Activated B cell treated with CpG ODN at 0.5 μM for 24 hours (primary cell): ENCODE measurements at regions not wholly inside any gene's neighbourhood (a gene's known extent, or its start where the extent isn't known, plus 50 kb on each side); places are given as distances from the start of the nearest gene placed in this dataset.

Experiments used
- ATAC-seq: fragments of 200-7000 bp; cut with Tn5 transposase; one replicate; pipeline ENCODE4 v1.10.0; 2021; ENCODE audit warnings: low read depth, mild to moderate bottlenecking, moderate library complexity
- CTCF ChIA-PET: fragments of 350-600 bp; sonication (Branson Sonifier 250); formaldehyde crosslinking; loops from one replicate; lab custom pipeline; 2021; ENCODE audit warnings: antibody characterized with exemption; lab: Charles Lee
- POLR2A ChIA-PET: fragments of 350-600 bp; sonication (Branson Sonifier 250); formaldehyde crosslinking; loops from one replicate; lab custom pipeline; 2021; ENCODE audit warnings: antibody characterized with exemption; lab: Charles Lee
- DNase-seq: peaks from one replicate; pipeline ENCODE4 v3.0.0; 2022
- H3K27ac Mint-ChIP-seq: one replicate; pipeline ENCODE4 v1.8.0; 2020; ENCODE audit warnings: mixed read lengths
- H3K27me3 Mint-ChIP-seq: one replicate; pipeline ENCODE4 v1.8.0; 2021; ENCODE audit warnings: mixed read lengths
- H3K36me3 Mint-ChIP-seq: one replicate; pipeline ENCODE4 v1.8.0; 2021; ENCODE audit warnings: low read depth, mixed read lengths
- H3K4me1 Mint-ChIP-seq: one replicate; pipeline ENCODE4 v1.8.0; 2021; ENCODE audit warnings: mixed read lengths
- H3K4me3 Mint-ChIP-seq: one replicate; pipeline ENCODE4 v1.8.0; 2020; ENCODE audit warnings: mild to moderate bottlenecking, mixed read lengths
- H3K9me3 Mint-ChIP-seq: one replicate; pipeline ENCODE4 v1.8.0; 2020; ENCODE audit warnings: mixed read lengths
- CTCF ChIP-seq: fragments of 200-600 bp; IDR thresholded peaks from one replicate; pipeline ENCODE4 v1.8.0; 2022; ENCODE audit warnings: antibody characterized with exemption, mild to moderate bottlenecking
- intact Hi-C: fragments of 100-400 bp; cut with micrococcal nuclease; formaldehyde crosslinking; loops from one replicate; pipeline ENCODE4 v1.15.1; 2024

- no peak for TF ChIP-seq CTCF
- Mint-ChIP-seq H3K4me3 (no peak overlapping the region), H3K36me3 (no peaks in the 10 kb centered on the region), H3K9me3 (no peaks in the 10 kb centered on the region), H3K4me1 (no peaks in the 10 kb centered on the region), H3K27me3 (no peaks in the 10 kb centered on the region), H3K27ac (no peak overlapping the region)
- DNase-seq (no peak), ATAC-seq (no peak)
- intact Hi-C loops = no loop called here
- POLR2A ChIA-PET = no interaction called here
- CTCF ChIA-PET = no interaction called here
These were observed 235.4 kb downstream of the HGF start for GRCh38 chr7:81534446-81534845.

- Mint-ChIP-seq H3K4me1 (no peaks in the 10 kb centered on the region), H3K4me3 (no peak overlapping the region), H3K27me3 (no peaks in the 10 kb centered on the region), H3K9me3 (no peaks in the 10 kb centered on the region), H3K36me3 (no peaks in the 10 kb centered on the region), H3K27ac (no peak overlapping the region)
- DNase-seq (no peak), ATAC-seq (no peak)
- CTCF ChIA-PET = no interaction called here
- POLR2A ChIA-PET = no interaction called here
- intact Hi-C loops = no loop called here
- no peak for TF ChIP-seq CTCF
These were observed 235.9 kb downstream of the HGF start for GRCh38 chr7:81533931-81534330.

- intact Hi-C loops = no loop called here
- TF ChIP-seq CTCF = no peak
- CTCF ChIA-PET = no interaction called here
- Mint-ChIP-seq H3K4me3 (no peak overlapping the region), H3K27ac (no peak overlapping the region), H3K4me1 (no peaks in the 10 kb centered on the region), H3K9me3 (no peaks in the 10 kb centered on the region), H3K36me3 (no peaks in the 10 kb centered on the region), H3K27me3 (no peaks in the 10 kb centered on the region)
- DNase-seq (no peak), ATAC-seq (no peak)
- POLR2A ChIA-PET = no interaction called here
These were observed 236.4 kb downstream of the HGF start for GRCh38 chr7:81533426-81533825.

- H3K4me3 Mint-ChIP-seq = no peak overlapping the region
- no peak for ATAC-seq
- H3K4me1 Mint-ChIP-seq = no peaks in the 10 kb centered on the region
- no peaks in the 10 kb centered on the region for H3K9me3 Mint-ChIP-seq
- no peaks in the 10 kb centered on the region for H3K27me3 Mint-ChIP-seq
- ChIA-PET POLR2A (no interaction called here), CTCF (no interaction called here)
- no peak for TF ChIP-seq CTCF
- intact Hi-C loops = no loop called here
- H3K36me3 Mint-ChIP-seq = no peaks in the 10 kb centered on the region
- no peak for DNase-seq
- no peak overlapping the region for H3K27ac Mint-ChIP-seq
These were observed 240.1 kb downstream of the HGF start for GRCh38 chr7:81529785-81530184.

- ATAC-seq (no peak), DNase-seq (no peak)
- no peak overlapping the region for H3K27ac Mint-ChIP-seq
- TF ChIP-seq CTCF = no peak
- ChIA-PET CTCF (no interaction called here), POLR2A (no interaction called here)
- H3K9me3 Mint-ChIP-seq = no peaks in the 10 kb centered on the region
- no peaks in the 10 kb centered on the region for H3K4me1 Mint-ChIP-seq
- H3K27me3 Mint-ChIP-seq = no peaks in the 10 kb centered on the region
- H3K36me3 Mint-ChIP-seq = no peaks in the 10 kb centered on the region
- no peak overlapping the region for H3K4me3 Mint-ChIP-seq
- intact Hi-C loops = no loop called here
These were observed 242.2 kb downstream of the HGF start for GRCh38 chr7:81527651-81528050.
